H1 (cell line): ENCODE measurements at regions not wholly inside any gene's neighbourhood (a gene's known extent, or its start where the extent isn't known, plus 50 kb on each side); places are given as distances from the start of the nearest gene placed in this dataset.

Experiments
- CTCF ChIP-seq, 3 experiments: IDR thresholded peaks; 1 replicate in 2 of 3; 2 replicates in 1 of 3; pipeline versions ENCODE4 v1.5.1 to v1.6.1; 2011; ENCODE audit warnings: low read length in 3 of 3, mild to moderate bottlenecking in 3 of 3, inconsistent platforms in 2 of 3, low read depth in 1 of 3, moderate library complexity in 1 of 3; ENCODE audit not compliant: insufficient read depth in 1 of 3; ENCODE audit errors: control extremely low read depth in 1 of 3
- HDAC6 ChIP-seq: IDR thresholded peaks from one replicate; pipeline ENCODE4 v1.7.1; 2012; ENCODE audit warnings: low read depth, mild to moderate bottlenecking, inconsistent platforms, low read length, moderate library complexity
- KDM1A ChIP-seq: fragments of 200-600, 300-600 bp; sonication (generic); IDR thresholded peaks from 2 replicates; pipeline ENCODE4 v1.7.1; 2016; ENCODE audit warnings: mild to moderate bottlenecking, low read length, borderline replicate concordance
- MAFK ChIP-seq: IDR thresholded peaks from 2 replicates; pipeline ENCODE4 v1.6.1; 2012; ENCODE audit warnings: low read depth, mild to moderate bottlenecking, improper control_type of control experiment, low read length
- TAF1 ChIP-seq: IDR thresholded peaks from 2 replicates; pipeline ENCODE4 v1.6.1; 2011; ENCODE audit warnings: mild to moderate bottlenecking, low read depth, low read length
- TBP ChIP-seq: IDR thresholded peaks from 2 replicates; pipeline ENCODE4 v1.6.1; 2011; ENCODE audit warnings: low read depth, low read length, improper control_type of control experiment
- USF2 ChIP-seq: IDR thresholded peaks from 2 replicates; pipeline ENCODE4 v1.6.1; 2011; ENCODE audit warnings: low read length, improper control_type of control experiment
- YY1 ChIP-seq: IDR thresholded peaks from 2 replicates; pipeline ENCODE4 v1.6.1; 2011; ENCODE audit warnings: low read depth, mild to moderate bottlenecking, low read length

- TF ChIP-seq KDM1A (no peak), CTCF (IDR thresholded peaks at IDR 0.05; ENCODE audit: control extremely low read depth in 1 of 3, insufficient read depth in 1 of 3, low read depth in 1 of 3, low read length in 3 of 3) (no peak), TAF1 (no peak), TBP (no peak), YY1 (no peak), HDAC6 (no peak), MAFK (no peak), USF2 (no peak)
These were observed 211.5 kb upstream of the NREP start for GRCh38 chr5:111968459-111968858.
